A673 (cell line): ENCODE measurements at regions not wholly inside any gene's neighbourhood (a gene's known extent, or its start where the extent isn't known, plus 50 kb on each side); places are given as distances from the start of the nearest gene placed in this dataset.

ENCODE experiments used
- BruUV-seq: library from RNA; stranded (reverse); fragments of 400-500 nt; replicated peaks from 2 replicates; lab custom pipeline; 2021; lab: Mats Ljungman, UMichigan
- CTCF ChIA-PET: fragments of 300-600 bp; sonication (Branson Sonifier 250); formaldehyde crosslinking; loops from one replicate; lab custom pipeline; 2022; ENCODE audit warnings: antibody characterized with exemption; lab: Charles Lee
- POLR2A ChIA-PET: fragments of 300-600 bp; sonication (Branson Sonifier 250); formaldehyde crosslinking; loops from one replicate; lab custom pipeline; 2022; ENCODE audit warnings: antibody characterized with exemption; ENCODE audit not compliant: low non-redundant PET; lab: Charles Lee
- DNase-seq: peaks from one replicate; pipeline ENCODE4 v3.0.0-alpha.2; 2015; ENCODE audit warnings: low spot score
- H3K27ac ChIP-seq: fragments of 200-600 bp; sonication (generic); 2 replicates; pipeline ENCODE4 v1.5.1; 2016; ENCODE audit warnings: mixed run types, low read depth, mild to moderate bottlenecking, mixed read lengths, antibody characterized with exemption, low read length; ENCODE audit not compliant: poor library complexity, severe bottlenecking
- H3K27me3 ChIP-seq: fragments of 200-600 bp; sonication (generic); replicated peaks from 2 replicates; pipeline ENCODE4 v1.6.1; 2017; ENCODE audit warnings: mixed run types, low read depth, mild to moderate bottlenecking, mixed read lengths, antibody characterized with exemption, low read length; ENCODE audit not compliant: insufficient read depth, poor library complexity
- H3K36me3 ChIP-seq: fragments of 200-600 bp; sonication (generic); 2 replicates; pipeline ENCODE4 v1.6.1; 2016; ENCODE audit warnings: mixed run types, mild to moderate bottlenecking, mixed read lengths, antibody characterized with exemption, low read length; ENCODE audit not compliant: insufficient read depth, poor library complexity, severe bottlenecking
- H3K4me1 ChIP-seq: fragments of 200-600 bp; sonication (generic); 2 replicates; pipeline ENCODE4 v1.6.1; 2017; ENCODE audit warnings: mixed run types, mild to moderate bottlenecking, mixed read lengths, antibody characterized with exemption, low read length; ENCODE audit not compliant: insufficient read depth, poor library complexity, severe bottlenecking
- H3K4me3 ChIP-seq: fragments of 200-600 bp; sonication (generic); 2 replicates; pipeline ENCODE4 v1.5.1; 2016; ENCODE audit warnings: low read depth, mixed run types, mild to moderate bottlenecking, mixed read lengths, low read length; ENCODE audit not compliant: poor library complexity, severe bottlenecking
- H3K9me3 ChIP-seq: fragments of 200-600 bp; sonication (generic); 2 replicates; pipeline ENCODE4 v1.6.1; 2016; ENCODE audit warnings: mixed run types, low read depth, mild to moderate bottlenecking, mixed read lengths, antibody characterized with exemption, low read length; ENCODE audit not compliant: poor library complexity, severe bottlenecking
- EZH2 ChIP-seq: fragments of 200-600 bp; sonication (generic); IDR thresholded peaks from 2 replicates; pipeline ENCODE4 v1.6.1; 2017; ENCODE audit warnings: borderline replicate concordance, low read depth, mild to moderate bottlenecking, mixed read lengths, antibody characterized with exemption, low read length; ENCODE audit not compliant: poor library complexity, severe bottlenecking
- intact Hi-C: fragments of 100-400 bp; cut with micrococcal nuclease; formaldehyde crosslinking; loops from one replicate; pipeline ENCODE4 v1.10.0; 2022; ENCODE audit not compliant: unreplicated experiment
- TF ChIP-seq, protein P1 (sequence below): fragments of 300-800, 200-600 bp; sonication (generic); conservative IDR thresholded peaks from 2 replicates; pipeline ENCODE4 v1.5.1; 2017; ENCODE audit warnings: low read depth, mild to moderate bottlenecking, antibody characterized with exemption, low read length, moderate library complexity, mixed read lengths

DNA sequence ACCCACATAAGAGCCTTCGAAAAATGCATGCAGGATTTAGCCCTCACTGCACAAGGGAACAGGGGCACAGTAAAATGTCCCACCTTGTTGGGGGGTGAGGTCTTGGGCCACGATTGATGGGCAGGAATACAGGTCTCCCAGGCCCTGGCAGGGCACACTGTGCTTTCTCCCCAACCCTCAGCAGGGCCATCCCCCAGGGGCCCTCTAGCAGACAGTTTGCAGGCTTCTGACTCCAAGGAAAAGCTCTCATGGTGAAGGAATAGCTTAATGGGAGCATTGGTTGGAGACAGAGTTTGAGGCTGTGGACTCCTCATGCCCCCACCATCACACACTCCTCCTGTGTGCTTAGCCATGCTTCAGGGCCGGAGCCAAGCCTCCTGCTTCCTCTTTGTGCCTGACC, 484.6 kb downstream of the ZNF536 start:
- no peaks in the 10 kb centered on the region for H3K4me1 ChIP-seq
- intact Hi-C loops: no loop called here
- POLR2A ChIA-PET: no interaction called here
- no peaks in the 10 kb centered on the region for H3K36me3 ChIP-seq
- DNase-seq: no peak
- H3K4me3 ChIP-seq: no peak overlapping the region
- H3K27me3 ChIP-seq: no peaks in the 10 kb centered on the region
- no peaks in the 10 kb centered on the region for H3K9me3 ChIP-seq
- TF ChIP-seq EZH2: no peak
- TF ChIP-seq, protein P1, sequence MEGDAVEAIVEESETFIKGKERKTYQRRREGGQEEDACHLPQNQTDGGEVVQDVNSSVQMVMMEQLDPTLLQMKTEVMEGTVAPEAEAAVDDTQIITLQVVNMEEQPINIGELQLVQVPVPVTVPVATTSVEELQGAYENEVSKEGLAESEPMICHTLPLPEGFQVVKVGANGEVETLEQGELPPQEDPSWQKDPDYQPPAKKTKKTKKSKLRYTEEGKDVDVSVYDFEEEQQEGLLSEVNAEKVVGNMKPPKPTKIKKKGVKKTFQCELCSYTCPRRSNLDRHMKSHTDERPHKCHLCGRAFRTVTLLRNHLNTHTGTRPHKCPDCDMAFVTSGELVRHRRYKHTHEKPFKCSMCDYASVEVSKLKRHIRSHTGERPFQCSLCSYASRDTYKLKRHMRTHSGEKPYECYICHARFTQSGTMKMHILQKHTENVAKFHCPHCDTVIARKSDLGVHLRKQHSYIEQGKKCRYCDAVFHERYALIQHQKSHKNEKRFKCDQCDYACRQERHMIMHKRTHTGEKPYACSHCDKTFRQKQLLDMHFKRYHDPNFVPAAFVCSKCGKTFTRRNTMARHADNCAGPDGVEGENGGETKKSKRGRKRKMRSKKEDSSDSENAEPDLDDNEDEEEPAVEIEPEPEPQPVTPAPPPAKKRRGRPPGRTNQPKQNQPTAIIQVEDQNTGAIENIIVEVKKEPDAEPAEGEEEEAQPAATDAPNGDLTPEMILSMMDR: no peak
- CTCF ChIA-PET: no interaction called here
- BruUV-seq: no TSS peak
- H3K27ac ChIP-seq: no peak overlapping the region

DNA sequence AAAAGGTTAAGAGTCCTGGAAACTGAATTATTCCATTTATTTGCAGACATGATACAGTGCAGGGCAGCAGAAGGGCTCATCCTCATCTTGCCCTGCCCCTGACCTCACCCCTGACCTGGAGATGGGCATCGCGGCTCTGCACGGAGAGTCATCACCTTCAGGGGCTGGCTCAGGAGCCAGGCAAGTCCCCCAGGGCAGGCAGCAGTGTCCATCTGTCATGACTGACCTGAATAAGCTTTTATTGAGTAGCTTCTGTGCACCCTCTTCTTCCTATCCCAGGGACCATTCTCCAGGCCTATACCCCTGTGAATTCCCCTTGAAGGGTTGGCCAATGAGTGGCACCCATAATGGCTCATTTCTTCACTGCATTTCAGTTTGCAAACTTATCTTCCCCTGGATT, 484.2 kb downstream of the ZNF536 start:
- TF ChIP-seq, protein P1: no peak
- no peak for TF ChIP-seq EZH2
- Histone ChIP-seq H3K27ac (no peak overlapping the region), H3K27me3 (no peaks in the 10 kb centered on the region), H3K9me3 (no peaks in the 10 kb centered on the region), H3K4me1 (no peaks in the 10 kb centered on the region), H3K36me3 (no peaks in the 10 kb centered on the region), H3K4me3 (no peak overlapping the region)
- ChIA-PET POLR2A (no interaction called here), CTCF (no interaction called here)
- BruUV-seq: no TSS peak
- intact Hi-C loops: no loop called here
- DNase-seq: no peak

DNA sequence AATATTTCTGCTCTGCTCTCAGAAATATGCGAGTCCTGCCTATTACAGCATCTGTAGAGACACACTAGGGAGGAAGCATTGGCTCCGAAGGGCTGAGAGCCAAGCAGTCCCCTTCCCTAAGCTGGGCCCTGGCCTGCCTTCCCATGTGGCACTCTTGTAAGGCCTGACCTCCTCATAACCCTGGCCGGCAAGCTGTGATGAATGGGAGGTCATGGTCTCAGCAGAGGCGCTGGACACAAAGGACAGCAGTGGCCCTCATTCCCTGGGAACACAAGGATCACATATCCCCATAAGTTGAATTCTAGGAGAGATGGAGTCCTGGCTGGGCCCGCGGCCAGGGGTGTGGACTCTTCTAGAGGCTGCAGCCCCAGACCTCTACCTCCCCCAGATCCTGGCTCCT, 483.3 kb downstream of the ZNF536 start:
- no TSS peak for BruUV-seq
- intact Hi-C loops: no loop called here
- Histone ChIP-seq H3K27me3 (no peaks in the 10 kb centered on the region), H3K4me1 (no peaks in the 10 kb centered on the region), H3K4me3 (no peak overlapping the region), H3K36me3 (no peaks in the 10 kb centered on the region), H3K27ac (no peak overlapping the region), H3K9me3 (no peaks in the 10 kb centered on the region)
- no peak for TF ChIP-seq EZH2
- TF ChIP-seq, protein P1: no peak
- POLR2A ChIA-PET: no interaction called here
- DNase-seq: no peak
- CTCF ChIA-PET: no interaction called here
